AG10803 (cell line): ENCODE measurements at regions not wholly inside any gene's neighbourhood (a gene's known extent, or its start where the extent isn't known, plus 50 kb on each side); places are given as distances from the start of the nearest gene placed in this dataset.

ENCODE experiments used
- DNase-seq: peaks from one replicate; pipeline ENCODE4 v3.0.0; 2010; ENCODE audit warnings: low read depth
- H3K4me3 ChIP-seq: 2 replicates; pipeline ENCODE4 v1.5.1; 2011; ENCODE audit warnings: mild to moderate bottlenecking, low read length, control low read depth
- TF ChIP-seq, protein P1 (sequence below): conservative IDR thresholded peaks from 2 replicates; pipeline ENCODE4 v1.5.1; 2011; ENCODE audit warnings: mild to moderate bottlenecking, low read length, control low read depth, inconsistent platforms

DNA sequence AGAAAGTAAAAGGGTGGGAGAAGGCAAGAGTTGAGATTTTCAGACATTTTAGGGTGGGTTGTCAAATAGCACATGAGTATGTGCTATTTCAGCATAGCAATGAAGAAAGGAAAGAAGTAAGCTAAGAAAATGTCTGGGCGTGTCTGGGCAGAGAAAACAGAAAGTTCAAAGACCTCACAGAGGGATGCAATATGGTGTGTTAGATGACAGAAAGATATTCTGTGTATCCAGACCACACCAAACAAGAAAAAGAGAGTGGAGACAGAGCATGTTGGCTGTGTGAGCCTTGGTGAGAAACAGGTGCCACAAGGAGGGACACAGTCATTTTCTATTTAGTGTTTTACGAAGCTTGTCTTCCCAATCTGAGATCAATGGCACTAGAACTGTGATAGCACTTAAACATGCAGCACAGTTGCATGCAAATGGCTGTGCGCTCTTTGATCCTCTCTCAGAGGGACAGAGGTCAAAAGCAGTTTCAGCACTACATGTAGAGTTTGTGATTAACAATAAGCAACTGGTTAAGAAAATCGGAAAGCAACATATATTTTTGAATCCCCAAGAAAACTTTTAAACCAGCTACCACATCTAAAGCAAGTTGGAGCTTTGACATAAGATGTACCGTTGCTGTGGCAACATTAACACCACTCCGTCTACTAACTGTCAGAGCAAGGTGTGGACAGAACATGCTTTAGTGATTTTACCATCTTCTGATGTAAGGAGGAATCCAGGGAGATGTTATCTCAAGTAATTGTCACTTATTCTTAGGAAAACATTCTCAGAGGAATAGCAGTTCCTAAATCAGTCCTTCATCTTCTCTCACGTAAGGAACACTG is 515.5 kb upstream of the NOX3 start:
- no peak for DNase-seq
- no peak overlapping the region for H3K4me3 ChIP-seq
- TF ChIP-seq, protein P1, sequence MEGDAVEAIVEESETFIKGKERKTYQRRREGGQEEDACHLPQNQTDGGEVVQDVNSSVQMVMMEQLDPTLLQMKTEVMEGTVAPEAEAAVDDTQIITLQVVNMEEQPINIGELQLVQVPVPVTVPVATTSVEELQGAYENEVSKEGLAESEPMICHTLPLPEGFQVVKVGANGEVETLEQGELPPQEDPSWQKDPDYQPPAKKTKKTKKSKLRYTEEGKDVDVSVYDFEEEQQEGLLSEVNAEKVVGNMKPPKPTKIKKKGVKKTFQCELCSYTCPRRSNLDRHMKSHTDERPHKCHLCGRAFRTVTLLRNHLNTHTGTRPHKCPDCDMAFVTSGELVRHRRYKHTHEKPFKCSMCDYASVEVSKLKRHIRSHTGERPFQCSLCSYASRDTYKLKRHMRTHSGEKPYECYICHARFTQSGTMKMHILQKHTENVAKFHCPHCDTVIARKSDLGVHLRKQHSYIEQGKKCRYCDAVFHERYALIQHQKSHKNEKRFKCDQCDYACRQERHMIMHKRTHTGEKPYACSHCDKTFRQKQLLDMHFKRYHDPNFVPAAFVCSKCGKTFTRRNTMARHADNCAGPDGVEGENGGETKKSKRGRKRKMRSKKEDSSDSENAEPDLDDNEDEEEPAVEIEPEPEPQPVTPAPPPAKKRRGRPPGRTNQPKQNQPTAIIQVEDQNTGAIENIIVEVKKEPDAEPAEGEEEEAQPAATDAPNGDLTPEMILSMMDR, result no peak

DNA sequence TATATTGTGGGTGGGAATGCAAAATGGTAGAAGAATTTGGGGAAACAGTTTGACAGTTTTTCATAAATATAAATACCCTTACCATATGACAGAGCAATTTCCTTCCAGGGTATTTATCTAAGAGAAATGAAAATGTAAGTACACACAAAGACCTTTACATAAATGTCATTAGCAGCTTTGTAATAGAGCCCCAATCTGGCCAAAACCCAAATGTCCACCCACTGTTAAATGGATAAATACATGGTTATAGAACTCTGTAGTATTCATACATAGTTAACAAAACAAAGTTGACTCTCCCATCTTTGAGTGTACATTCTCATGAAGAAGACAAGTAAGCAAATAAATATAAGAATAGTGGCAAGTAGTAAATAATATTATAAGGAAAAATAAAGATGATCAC is 514.8 kb upstream of the NOX3 start:
- TF ChIP-seq, protein P1, result no peak
- no peak for DNase-seq
- H3K4me3 ChIP-seq, result no peak overlapping the region

DNA sequence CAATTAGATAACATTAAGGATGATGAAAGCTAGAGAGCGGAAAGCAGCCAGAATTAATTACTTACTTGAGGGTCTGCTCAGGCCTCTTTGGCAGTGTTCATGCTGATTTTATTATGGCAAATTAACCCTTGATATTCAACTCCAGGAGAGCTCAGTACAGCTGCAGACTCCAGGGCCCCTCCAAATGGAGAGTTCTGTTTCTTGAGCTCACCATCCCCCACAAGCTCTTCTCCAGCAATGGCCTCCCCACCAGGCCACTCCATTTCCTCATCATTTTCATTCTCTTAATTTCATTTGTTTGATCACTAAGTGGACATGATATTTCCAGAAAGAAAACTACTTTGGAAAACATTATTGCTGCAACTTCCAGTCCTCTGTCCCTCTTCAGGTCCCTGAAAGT is 513.3 kb upstream of the NOX3 start:
- H3K4me3 ChIP-seq, result no peak overlapping the region
- no peak for DNase-seq
- TF ChIP-seq, protein P1, result no peak

DNA sequence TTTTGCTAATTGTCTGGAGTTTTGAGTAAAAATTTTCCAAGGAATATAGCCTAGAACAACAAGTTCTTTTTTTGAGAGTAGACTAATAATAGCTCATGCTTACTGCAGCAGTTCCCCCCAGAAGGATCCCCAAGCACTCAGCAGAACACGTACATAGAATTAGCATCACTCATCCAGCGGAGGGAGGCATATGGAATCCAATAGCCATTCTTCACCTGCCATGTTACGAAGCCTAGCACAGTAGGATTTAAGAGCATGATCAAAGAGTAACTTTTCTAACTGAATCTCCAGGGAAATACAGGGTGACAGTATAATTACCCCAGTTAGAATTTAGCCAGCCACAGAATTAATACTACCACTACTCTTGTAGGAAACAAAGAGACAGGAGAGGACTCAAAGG is 511.7 kb upstream of the NOX3 start:
- TF ChIP-seq, protein P1, result no peak
- no peak overlapping the region for H3K4me3 ChIP-seq
- DNase-seq, result no peak

DNA sequence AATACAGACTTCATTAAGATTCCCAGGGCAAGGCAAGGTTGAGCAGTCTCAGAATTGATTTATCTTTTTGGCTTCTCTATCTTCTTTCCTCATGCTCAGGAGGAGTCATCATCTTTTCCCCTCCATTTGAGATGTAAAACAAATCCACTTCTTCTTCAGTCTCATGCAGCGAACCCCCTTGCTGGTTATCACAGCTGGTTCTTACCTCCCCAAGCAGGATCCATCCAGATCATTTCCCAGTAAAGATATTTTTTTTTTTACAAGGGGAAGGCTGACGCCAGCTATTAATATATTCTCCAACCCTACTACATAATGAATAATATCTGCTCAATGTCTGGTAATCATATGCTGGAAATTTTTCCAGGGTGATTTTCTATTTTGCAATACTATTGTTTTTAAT is 508.9 kb upstream of the NOX3 start:
- TF ChIP-seq, protein P1, result no peak
- no peak for DNase-seq
- no peak overlapping the region for H3K4me3 ChIP-seq

DNA sequence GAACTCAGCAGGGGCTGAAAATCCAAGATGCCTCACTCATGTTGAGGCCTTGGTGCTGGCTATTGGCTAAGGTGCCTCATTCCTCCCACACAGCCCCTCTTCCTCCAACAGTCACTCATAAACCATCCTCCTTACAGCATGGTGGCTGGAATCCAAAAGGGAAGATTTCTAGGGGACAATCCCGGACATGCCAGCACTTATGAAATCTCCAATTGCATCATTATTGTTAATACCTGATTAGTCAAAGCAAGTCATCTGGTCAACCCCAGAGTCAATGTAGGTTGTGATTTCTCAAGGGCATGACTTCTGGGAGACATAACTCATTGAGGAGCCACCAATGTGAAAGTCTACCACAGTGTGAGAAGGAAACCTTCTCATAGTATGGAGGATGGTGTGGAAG is 506.6 kb upstream of the NOX3 start:
- no peak overlapping the region for H3K4me3 ChIP-seq
- DNase-seq, result no peak
- TF ChIP-seq, protein P1, result no peak

DNA sequence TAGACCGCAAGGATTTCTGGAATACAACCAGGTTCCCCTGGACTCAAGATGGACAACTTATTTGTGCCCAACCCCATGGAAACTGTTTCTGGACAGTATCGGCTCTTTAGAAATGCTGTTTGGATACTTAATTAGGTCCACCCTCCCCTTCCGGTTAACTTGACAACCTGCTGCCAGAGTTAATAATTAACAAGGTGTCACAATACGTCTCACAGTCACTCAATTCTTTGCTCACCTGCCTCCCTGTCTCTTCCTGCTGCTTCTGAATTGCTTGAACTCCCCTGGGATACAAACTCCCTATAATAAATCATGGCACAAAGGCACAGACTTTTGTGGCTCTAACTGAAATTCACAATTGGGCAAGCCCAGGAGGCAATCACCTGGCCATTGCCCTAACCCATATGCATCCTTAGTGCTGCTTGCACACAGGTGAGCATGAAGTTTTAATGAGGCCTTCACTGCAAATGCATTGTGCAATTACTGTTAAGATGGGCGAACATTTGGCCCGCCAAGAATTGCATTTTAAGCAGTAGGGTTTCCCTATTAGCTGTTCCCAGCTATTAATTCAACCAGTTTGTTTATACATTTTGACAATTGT is 504.4 kb upstream of the NOX3 start:
- no peak for DNase-seq
- H3K4me3 ChIP-seq, result no peak overlapping the region
- TF ChIP-seq, protein P1, result no peak
